Right ventricle myocardium inferior (tissue), 1 donor: ENCODE measurements at regions not wholly inside any gene's neighbourhood (a gene's known extent, or its start where the extent isn't known, plus 50 kb on each side); places are given as distances from the start of the nearest gene placed in this dataset.

ENCODE experiments used
- ATAC-seq: fragments of 200-7000 bp; cut with Tn5 transposase; one replicate; pipeline ENCODE4 v1.9.1; 2020; ENCODE audit warnings: mild to moderate bottlenecking, moderate library complexity
- DNase-seq: peaks from one replicate; pipeline ENCODE4 v3.0.0; 2021; ENCODE audit errors: missing footprints
- intact Hi-C: fragments of 100-400 bp; cut with DNase I; formaldehyde crosslinking; loops from one replicate; pipeline ENCODE4 v1.11.0; 2022
- donor health status: DM: no; HTN: yes; CAD: no; lungs with severe emphysema.

DNA sequence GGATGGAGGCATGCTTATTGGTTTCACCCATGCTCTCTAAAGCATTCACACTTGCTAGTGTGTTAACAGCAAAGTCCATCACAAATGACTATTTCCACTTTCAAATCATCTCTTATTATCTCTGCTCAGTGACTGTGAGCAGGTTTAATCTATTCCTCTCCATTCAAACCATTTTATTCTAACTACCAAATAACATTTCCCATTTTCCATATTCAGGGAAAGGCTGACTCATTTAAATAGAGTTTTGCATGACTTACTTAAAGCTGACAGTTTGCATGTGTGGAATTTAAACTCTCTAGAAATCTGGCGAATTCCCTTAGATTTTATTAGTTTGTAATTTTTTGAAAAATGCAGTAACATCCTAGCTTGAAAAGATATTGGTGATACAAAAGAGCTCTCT is 615.7 kb upstream of the LRRC4C start:
- intact Hi-C loops, result no loop called here
- ATAC-seq (no peak), DNase-seq (no peak)

- DNase-seq, result no peak
- no peak for ATAC-seq
These were observed 618.3 kb upstream of the LRRC4C start for GRCh38 chr11:42077794-42078193.

DNA sequence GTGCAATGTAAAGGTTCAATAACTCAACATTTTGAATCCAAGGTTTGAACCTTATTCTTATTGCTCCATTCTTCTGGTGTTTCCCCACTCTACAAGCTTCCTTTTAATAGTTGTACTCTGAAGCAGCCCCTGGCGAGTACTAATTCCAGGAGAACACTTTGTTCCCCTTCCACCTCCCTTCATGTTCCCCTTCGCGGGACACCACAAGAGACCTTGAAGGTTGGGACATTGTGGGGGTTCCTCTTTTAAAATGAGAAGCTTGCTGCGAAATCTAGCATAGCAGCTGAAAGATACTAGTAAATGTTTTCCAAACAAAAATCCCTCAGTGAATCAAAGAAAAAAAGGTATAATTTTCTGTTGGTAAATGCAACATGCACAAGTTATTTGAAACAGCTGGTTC is 626.3 kb upstream of the LRRC4C start:
- intact Hi-C loops, result no loop called here
- ATAC-seq (no peak), DNase-seq (no peak)

More at GRCh38 chr11:42077794-42078193, 618.3 kb upstream of the LRRC4C start:
- intact Hi-C loops, result no loop called here

GRCh38 chr11:42093541-42093940 is 634.1 kb upstream of the LRRC4C start:
- no peak for DNase-seq
- intact Hi-C loops, result no loop called here
- no peak for ATAC-seq

GRCh38 chr11:42098075-42098474 is 638.6 kb upstream of the LRRC4C start:
- intact Hi-C loops, result no loop called here
- DNase-seq, result no peak
- ATAC-seq, result no peak

- intact Hi-C loops, result no loop called here
- DNase-seq (no peak), ATAC-seq (no peak)
These were observed 653.4 kb upstream of the LRRC4C start for GRCh38 chr11:42112866-42113265.

GRCh38 chr11:42114927-42115326 is 655.5 kb upstream of the LRRC4C start:
- no peak for ATAC-seq
- intact Hi-C loops, result no loop called here
- no peak for DNase-seq

DNA sequence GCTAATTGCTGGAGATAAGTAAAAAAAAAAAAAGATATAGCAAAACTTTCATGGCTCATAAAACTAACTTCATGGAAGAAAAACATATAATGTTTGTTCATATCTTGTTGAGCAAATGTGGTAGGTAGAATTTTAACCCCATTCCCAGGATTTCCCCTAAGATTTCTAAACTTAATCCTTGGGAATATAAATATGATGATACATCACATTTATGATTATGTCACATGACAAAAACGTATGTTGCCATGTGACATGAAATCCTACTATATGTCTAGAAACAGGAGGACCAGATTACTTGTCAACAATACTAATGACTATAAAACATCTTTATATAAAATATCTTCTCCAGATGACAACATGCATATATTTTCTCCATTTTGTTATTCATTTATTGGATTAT is 679.0 kb upstream of the LRRC4C start:
- DNase-seq (no peak), ATAC-seq (no peak)
- intact Hi-C loops, result no loop called here

DNA sequence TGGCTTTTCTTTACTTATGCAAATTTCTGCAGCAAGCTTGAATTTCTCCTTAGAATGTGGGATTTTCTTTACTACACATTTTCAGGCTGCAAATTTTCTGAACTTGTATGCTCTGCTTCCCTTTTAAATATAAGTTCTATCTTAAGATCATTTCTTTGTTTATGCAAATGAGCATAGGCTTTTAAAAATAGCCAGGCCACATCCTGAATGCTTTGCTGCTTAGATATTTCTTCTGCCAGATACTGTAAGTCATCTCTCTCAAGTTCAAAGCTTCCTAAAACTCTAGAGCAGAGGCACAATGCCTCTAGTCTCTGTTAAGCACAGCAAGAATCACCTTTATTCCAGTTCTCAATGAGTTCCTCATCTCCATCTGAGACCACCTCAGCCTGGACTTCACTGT is 685.9 kb upstream of the LRRC4C start:
- intact Hi-C loops, result no loop called here
- DNase-seq, result no peak
- no peak for ATAC-seq

GRCh38 chr11:42161886-42162285 is 702.4 kb upstream of the LRRC4C start:
- ATAC-seq (no peak), DNase-seq (no peak)
- intact Hi-C loops, result no loop called here

DNA sequence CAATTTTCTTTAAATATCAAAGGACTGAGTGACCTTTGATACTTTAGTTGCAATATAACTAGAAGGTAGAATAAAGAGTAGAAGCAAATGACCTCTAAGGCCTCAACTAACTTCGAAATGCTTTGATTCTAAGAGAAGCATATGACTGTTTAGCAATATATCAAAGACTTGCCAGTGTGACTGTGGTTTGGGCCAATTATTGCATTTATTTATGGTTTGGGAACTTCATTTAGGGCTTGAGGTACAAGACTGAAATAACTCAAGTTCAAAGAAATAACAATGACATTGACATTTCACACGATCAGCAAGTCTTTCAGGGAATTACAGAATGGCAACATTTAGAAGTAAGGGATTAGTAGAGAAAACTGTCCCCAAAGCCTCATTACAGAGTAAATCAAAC is 709.7 kb upstream of the LRRC4C start:
- intact Hi-C loops, result no loop called here
- no peak for ATAC-seq
- no peak for DNase-seq

GRCh38 chr11:42170601-42171000 is 711.1 kb upstream of the LRRC4C start:
- ATAC-seq (no peak), DNase-seq (no peak)
- intact Hi-C loops, result no loop called here

DNA sequence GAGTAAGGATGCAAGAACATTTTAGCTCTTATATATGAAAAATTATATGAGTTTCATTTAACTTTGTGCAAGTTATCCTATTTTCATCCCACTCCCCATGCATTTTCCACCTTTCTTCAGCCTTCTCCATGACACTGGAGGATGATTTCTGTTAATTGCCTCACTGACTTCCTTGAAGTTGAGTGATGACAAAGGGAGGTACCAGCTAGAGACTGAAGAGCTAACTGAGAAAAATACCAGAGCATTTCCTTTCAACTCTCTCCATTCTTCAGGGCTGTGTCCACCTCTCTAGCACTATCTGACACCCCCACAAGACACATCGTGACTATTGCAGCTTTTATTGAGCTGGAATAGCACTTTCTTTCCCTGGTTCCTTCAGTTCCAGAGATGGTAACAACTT is 711.6 kb upstream of the LRRC4C start:
- intact Hi-C loops, result no loop called here
- ATAC-seq (no peak), DNase-seq (no peak)

DNA sequence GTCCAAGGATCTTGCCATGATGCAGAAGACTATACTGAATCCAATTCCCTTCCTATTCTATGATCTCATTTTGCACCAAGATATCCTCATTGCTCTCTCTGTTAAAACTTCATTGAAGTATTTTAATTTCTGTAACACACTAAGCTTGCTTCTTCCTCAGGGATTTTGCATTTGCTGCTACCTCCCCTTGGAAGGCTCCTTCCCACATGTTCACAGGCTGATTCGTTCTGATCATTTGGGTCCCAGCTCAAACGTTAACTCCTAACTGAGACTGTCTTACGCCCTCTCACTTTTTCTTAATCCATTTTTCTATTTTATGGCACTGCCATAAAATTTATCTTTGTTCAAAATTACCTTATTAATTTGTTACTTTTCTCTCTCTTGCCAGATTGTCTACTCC is 713.0 kb upstream of the LRRC4C start:
- no peak for DNase-seq
- intact Hi-C loops, result no loop called here
- no peak for ATAC-seq

GRCh38 chr11:42175203-42175602 is 715.8 kb upstream of the LRRC4C start:
- DNase-seq (no peak), ATAC-seq (no peak)
- intact Hi-C loops, result no loop called here

- ATAC-seq (no peak), DNase-seq (no peak)
- intact Hi-C loops, result no loop called here
These were observed 719.8 kb upstream of the LRRC4C start for GRCh38 chr11:42179216-42179615.

- ATAC-seq, result no peak
- intact Hi-C loops, result no loop called here
- DNase-seq, result no peak
These were observed 736.0 kb upstream of the LRRC4C start for GRCh38 chr11:42195289-42196013.

DNA sequence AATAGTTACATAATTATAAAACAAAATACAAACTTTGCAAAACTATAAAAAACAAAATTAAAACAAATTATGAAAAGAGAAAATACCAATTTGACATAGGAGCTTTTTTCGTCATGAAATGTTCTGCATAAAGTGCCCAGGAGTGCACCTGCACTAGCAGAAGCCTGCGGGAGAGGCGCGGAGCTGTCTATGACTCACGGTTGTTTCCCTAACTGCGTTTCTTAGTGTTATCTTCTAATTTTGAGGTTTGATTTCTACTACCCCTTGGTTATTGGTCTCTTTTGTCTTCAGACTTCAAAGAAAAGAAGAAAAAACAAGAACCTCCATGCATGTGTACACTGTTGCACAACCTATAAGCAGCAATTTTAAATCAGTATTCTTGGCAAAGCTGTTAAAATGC is 740.9 kb upstream of the LRRC4C start:
- intact Hi-C loops, result no loop called here
- ATAC-seq (no peak), DNase-seq (no peak)

- no peak for DNase-seq
- intact Hi-C loops, result no loop called here
- ATAC-seq, result no peak
These were observed 742.2 kb upstream of the LRRC4C start for GRCh38 chr11:42201603-42202148.

- DNase-seq, result no peak
- no peak for ATAC-seq
- intact Hi-C loops, result no loop called here
These were observed 746.1 kb upstream of the LRRC4C start for GRCh38 chr11:42205518-42205917.

DNA sequence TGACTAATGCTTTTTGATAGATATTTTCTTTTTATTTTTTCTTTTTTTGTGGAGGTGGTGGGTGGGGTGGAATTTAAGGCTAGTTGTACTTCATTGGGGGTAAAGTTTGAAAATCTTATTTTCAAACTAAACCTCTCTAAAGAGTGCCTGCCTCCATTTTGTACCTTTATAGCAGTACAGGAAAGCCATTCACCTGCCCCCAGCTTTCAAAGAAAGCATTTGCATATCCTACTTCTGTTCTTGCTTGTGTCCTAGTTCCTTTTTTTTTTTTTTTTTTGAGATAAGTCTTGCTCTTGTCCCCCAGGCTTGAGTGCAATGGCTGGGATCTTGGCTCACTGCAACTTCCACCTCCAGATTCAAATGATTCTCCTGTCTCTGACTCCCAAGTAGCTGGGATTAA is 766.2 kb upstream of the LRRC4C start:
- no peak for DNase-seq
- no peak for ATAC-seq
- intact Hi-C loops, result no loop called here
